Astrocyte (in vitro differentiated cells and primary cell): ENCODE measurements at regions not wholly inside any gene's neighbourhood (a gene's known extent, or its start where the extent isn't known, plus 50 kb on each side); places are given as distances from the start of the nearest gene placed in this dataset.

ENCODE experiments used
- CTCF ChIP-seq: IDR thresholded peaks from 2 replicates; pipeline ENCODE4 v1.5.1; 2011; ENCODE audit warnings: low read depth, mild to moderate bottlenecking, inconsistent platforms, low read length, moderate library complexity; ENCODE audit not compliant: insufficient read depth
- EZH2 ChIP-seq: IDR thresholded peaks from 2 replicates; pipeline ENCODE4 v1.6.1; 2012; ENCODE audit warnings: mild to moderate bottlenecking, low read length, inconsistent platforms; ENCODE audit not compliant: insufficient read depth

GRCh38 chr12:63222582-63222981 is 71.6 kb upstream of the AVPR1A start:
- no peak for TF ChIP-seq EZH2
- no peak for TF ChIP-seq CTCF
